ENCODE measurements at regions not wholly inside any gene's neighbourhood (a gene's known extent, or its start where the extent isn't known, plus 50 kb on each side); places are given as distances from the start of the nearest gene placed in this dataset.

DNA sequence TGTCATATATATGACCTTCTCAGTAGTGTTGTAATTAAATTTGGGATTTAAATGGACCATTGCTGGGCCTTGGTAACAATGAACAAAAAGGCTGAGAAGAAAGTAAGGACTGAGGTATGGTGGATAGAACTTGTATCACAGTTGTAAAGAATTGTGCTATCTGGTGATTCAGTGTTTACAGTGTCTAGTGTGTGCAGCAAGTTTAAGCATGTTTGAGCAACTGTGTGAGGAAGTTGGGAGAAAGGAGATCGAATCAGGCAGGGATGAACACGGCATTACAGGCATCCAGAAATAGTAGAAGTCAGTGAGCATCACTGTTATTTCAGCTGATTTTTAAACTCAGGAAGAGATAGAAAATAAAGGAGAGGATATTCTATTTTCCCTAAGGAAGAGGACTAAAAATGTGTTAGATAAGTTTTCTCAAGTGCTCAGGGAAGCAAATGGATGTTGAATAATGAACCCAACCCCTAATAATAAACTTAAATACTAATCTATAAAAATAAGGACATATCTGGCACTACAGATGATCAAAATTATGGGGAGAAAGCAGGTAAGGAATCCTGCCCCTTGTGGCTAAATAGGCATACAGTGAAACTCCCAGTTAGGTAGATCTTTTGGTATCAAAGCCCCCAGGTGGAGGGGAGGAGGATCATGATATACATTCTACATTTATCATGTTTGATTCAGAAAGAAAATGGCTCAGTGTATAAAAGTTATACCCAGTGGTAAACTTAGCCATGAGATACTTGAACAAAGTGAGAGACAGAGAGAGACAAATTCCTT, 361.0 kb upstream of the ANO3 start:
- CTCF ChIA-PET = no interaction called here
- Histone ChIP-seq H3K9me3 (ENCODE audit: control insufficient read depth in 1 of 2, insufficient read depth in 1 of 2, low read depth in 1 of 2, low read length in 2 of 2) (0 out of 4 replicates have a peak, but pooled peaks cover 6 to 10% of the 10 kb centered on the region in 2 experiments), H3K79me2 (ENCODE audit: insufficient read depth, low read length) (no peaks in the 10 kb centered on the region), H3K9ac (ENCODE audit: low read length) (no peak overlapping the region), H3K27ac (ENCODE audit: low read depth, low read length) (no peak overlapping the region), H4K20me1 (ENCODE audit: insufficient read depth) (no peaks in the 10 kb centered on the region), H3K4me3 (replicated peaks in 1 of 2; ENCODE audit: low read depth in 1 of 2, low read length in 2 of 2) (no peak overlapping the region), H3K4me1 (ENCODE audit: control insufficient read depth in 1 of 2, insufficient read depth in 2 of 2, low read length in 2 of 2) (no peaks in the 10 kb centered on the region), H3K36me3 (ENCODE audit: control insufficient read depth in 1 of 2, insufficient read depth in 2 of 2, low read length in 2 of 2) (no peaks in the 10 kb centered on the region), H2AFZ (ENCODE audit: low read depth, low read length, poor library complexity, severe bottlenecking) (no peak overlapping the region), H3K27me3 (ENCODE audit: insufficient read depth, low read length) (no peaks in the 10 kb centered on the region), H3K9me2 (ENCODE audit: insufficient read depth) (no peaks in the 10 kb centered on the region), H3K4me2 (ENCODE audit: low read length) (no peak overlapping the region)
- BruUV-seq (replicated peaks) = no TSS peak
- POLR2A ChIA-PET = no interaction called here
- TF ChIP-seq, protein P1, sequence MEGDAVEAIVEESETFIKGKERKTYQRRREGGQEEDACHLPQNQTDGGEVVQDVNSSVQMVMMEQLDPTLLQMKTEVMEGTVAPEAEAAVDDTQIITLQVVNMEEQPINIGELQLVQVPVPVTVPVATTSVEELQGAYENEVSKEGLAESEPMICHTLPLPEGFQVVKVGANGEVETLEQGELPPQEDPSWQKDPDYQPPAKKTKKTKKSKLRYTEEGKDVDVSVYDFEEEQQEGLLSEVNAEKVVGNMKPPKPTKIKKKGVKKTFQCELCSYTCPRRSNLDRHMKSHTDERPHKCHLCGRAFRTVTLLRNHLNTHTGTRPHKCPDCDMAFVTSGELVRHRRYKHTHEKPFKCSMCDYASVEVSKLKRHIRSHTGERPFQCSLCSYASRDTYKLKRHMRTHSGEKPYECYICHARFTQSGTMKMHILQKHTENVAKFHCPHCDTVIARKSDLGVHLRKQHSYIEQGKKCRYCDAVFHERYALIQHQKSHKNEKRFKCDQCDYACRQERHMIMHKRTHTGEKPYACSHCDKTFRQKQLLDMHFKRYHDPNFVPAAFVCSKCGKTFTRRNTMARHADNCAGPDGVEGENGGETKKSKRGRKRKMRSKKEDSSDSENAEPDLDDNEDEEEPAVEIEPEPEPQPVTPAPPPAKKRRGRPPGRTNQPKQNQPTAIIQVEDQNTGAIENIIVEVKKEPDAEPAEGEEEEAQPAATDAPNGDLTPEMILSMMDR (IDR thresholded peaks at IDR 0.05 in 2 of 3, conservative IDR thresholded peaks at IDR 0.05 in 1 of 3; ENCODE audit: borderline replicate concordance in 1 of 3, insufficient read depth in 1 of 3, low read depth in 2 of 3, low read length in 2 of 3) = 0 out of 6 replicates have a peak, but pooled peaks of 1 of the 3 experiments have one; percentile 16
- no peak for TF ChIP-seq TCF7L2 (IDR thresholded peaks at IDR 0.05; ENCODE audit: borderline replicate concordance, extremely low read depth, insufficient read depth, insufficient read length)
- no peak for TF ChIP-seq POLR2A (IDR thresholded peaks at IDR 0.05; ENCODE audit: borderline replicate concordance, extremely low read depth, insufficient read depth, insufficient read length)
- TF ChIP-seq EZH2 (IDR thresholded peaks at IDR 0.05) = no peak
- no peak for TF ChIP-seq ZNF274 (IDR thresholded peaks at IDR 0.05; ENCODE audit: low read depth, low read length)
- DNase-seq (ENCODE audit: low read depth, low spot score) (no peak), ATAC-seq (no peak)
- RAD21 ChIA-PET (ENCODE audit: low non-redundant PET in 1 of 2, low total read pairs in 2 of 2, uncharacterized antibody in 2 of 2, unreplicated experiment in 2 of 2) = no interaction called here
- intact Hi-C loops (cut with micrococcal nuclease) = no loop called here

DNA sequence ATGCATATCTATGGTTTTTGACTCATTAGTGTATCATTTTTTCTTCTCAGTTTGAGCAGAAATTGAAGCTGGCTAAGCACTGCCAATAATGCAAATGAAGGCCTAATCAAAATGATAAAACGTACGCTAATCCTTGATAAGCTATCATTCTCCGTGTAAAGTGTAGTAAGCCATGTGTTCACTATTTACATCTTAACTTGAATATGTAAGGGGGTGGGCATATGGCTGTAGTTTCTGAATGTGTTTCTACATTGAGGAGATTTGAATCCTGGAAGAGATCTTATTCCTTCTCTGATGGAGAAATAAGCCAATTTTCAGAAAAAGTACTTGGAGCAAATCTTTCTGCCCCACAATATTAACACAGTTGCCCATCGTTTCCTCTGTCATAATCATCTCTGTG, 351.8 kb upstream of the ANO3 start:
- ATAC-seq = no peak
- H3K9ac ChIP-seq (ENCODE audit: low read length) = no peak overlapping the region
- no peaks in the 10 kb centered on the region for H3K36me3 ChIP-seq (ENCODE audit: control insufficient read depth in 1 of 2, insufficient read depth in 2 of 2, low read length in 2 of 2)
- H3K79me2 ChIP-seq (ENCODE audit: insufficient read depth, low read length) = no peaks in the 10 kb centered on the region
- no peak overlapping the region for H2AFZ ChIP-seq (ENCODE audit: low read depth, low read length, poor library complexity, severe bottlenecking)
- no peak overlapping the region for H3K4me2 ChIP-seq (ENCODE audit: low read length)
- no peaks in the 10 kb centered on the region for H3K9me2 ChIP-seq (ENCODE audit: insufficient read depth)
- ChIA-PET RAD21 (ENCODE audit: low non-redundant PET in 1 of 2, low total read pairs in 2 of 2, uncharacterized antibody in 2 of 2, unreplicated experiment in 2 of 2) (no interaction called here), CTCF (no interaction called here), POLR2A (no interaction called here)
- TF ChIP-seq POLR2AphosphoS5 (IDR thresholded peaks at IDR 0.05; ENCODE audit: low read depth, low read length) (no peak), POLR2A (IDR thresholded peaks at IDR 0.05; ENCODE audit: borderline replicate concordance, extremely low read depth, insufficient read depth, insufficient read length) (no peak), RAD21 (IDR thresholded peaks at IDR 0.05; ENCODE audit: low read depth) (no peak), ZNF274 (IDR thresholded peaks at IDR 0.05; ENCODE audit: low read depth, low read length) (no peak)
- TF ChIP-seq, protein P2, sequence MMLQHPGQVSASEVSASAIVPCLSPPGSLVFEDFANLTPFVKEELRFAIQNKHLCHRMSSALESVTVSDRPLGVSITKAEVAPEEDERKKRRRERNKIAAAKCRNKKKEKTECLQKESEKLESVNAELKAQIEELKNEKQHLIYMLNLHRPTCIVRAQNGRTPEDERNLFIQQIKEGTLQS (IDR thresholded peaks at IDR 0.05) = no peak
- intact Hi-C loops (cut with micrococcal nuclease) = no loop called here
- no peak overlapping the region for H3K27ac ChIP-seq (ENCODE audit: low read depth, low read length)
- no peaks in the 10 kb centered on the region for H4K20me1 ChIP-seq (ENCODE audit: insufficient read depth)
- H3K4me3 ChIP-seq (replicated peaks in 1 of 2; ENCODE audit: low read depth in 1 of 2, low read length in 2 of 2) = no peak overlapping the region
- BruUV-seq (replicated peaks) = no TSS peak
- no peak for DNase-seq (ENCODE audit: low read depth, low spot score)
- peaks cover 7 to 17% of the 10 kb centered on the region in 2 experiments; a peak in 2 of 4 replicates for H3K9me3 ChIP-seq (ENCODE audit: control insufficient read depth in 1 of 2, insufficient read depth in 1 of 2, low read depth in 1 of 2, low read length in 2 of 2)
- H3K27me3 ChIP-seq (ENCODE audit: insufficient read depth, low read length) = no peaks in the 10 kb centered on the region
- no peaks in the 10 kb centered on the region for H3K4me1 ChIP-seq (ENCODE audit: control insufficient read depth in 1 of 2, insufficient read depth in 2 of 2, low read length in 2 of 2)

All from HCT116 (cell line).